GM12878 (cell line): ENCODE measurements at regions not wholly inside any gene's neighbourhood (a gene's known extent, or its start where the extent isn't known, plus 50 kb on each side); places are given as distances from the start of the nearest gene placed in this dataset.

Source experiments
- ATAC-seq: fragments of 200-7000 bp; cut with Tn5 transposase; 3 replicates; pipeline ENCODE4 v1.9.1; 2020; ENCODE audit warnings: mild to moderate bottlenecking, moderate library complexity
- BruUV-seq: library from RNA; stranded (reverse); fragments of 400-500 nt; replicated peaks from 2 replicates; lab custom pipeline; 2021; lab: Mats Ljungman, UMichigan
- CTCF ChIA-PET: fragments of 300-600 bp; sonication (Branson Sonifier 250); formaldehyde crosslinking; extraction: SDS; loops from one replicate; lab custom pipeline; 2021; ENCODE audit warnings: inconsistent platforms; lab: Yijun Ruan, JAX
- POLR2A ChIA-PET: fragments of 350-600 bp; formaldehyde crosslinking; extraction: SDS; loops from one replicate; lab custom pipeline; 2021; ENCODE audit warnings: inconsistent platforms; lab: Charles Lee
- RAD21 ChIA-PET: fragments of 300-600 bp; sonication (Branson Sonifier 250); formaldehyde crosslinking; loops from one replicate; lab custom pipeline; 2023; ENCODE audit warnings: antibody characterized with exemption; ENCODE audit not compliant: unreplicated experiment; lab: Charles Lee
- SMC1A ChIA-PET: fragments of 300-600 bp; sonication (Branson Sonifier 250); formaldehyde crosslinking; loops from one replicate; lab custom pipeline; 2023; ENCODE audit not compliant: unreplicated experiment, uncharacterized antibody; lab: Charles Lee
- DNase-seq: peaks from one replicate; pipeline ENCODE4 v3.0.0-alpha.2; 2011; ENCODE audit warnings: low read depth, low spot score
- FAIRE-seq: peaks from 3 replicates; lab custom pipeline; 2011; peaks lifted over from hg19 to GRCh38; lab: Jason Lieb, UNC
- H2AFZ ChIP-seq: 2 replicates; pipeline ENCODE4 v1.6.0; 2011; ENCODE audit warnings: low read depth, low read length, control low read depth; ENCODE audit not compliant: control insufficient read depth
- H3K27ac ChIP-seq: 2 replicates; pipeline ENCODE4 v1.5.1; 2011; ENCODE audit warnings: control low read depth; ENCODE audit not compliant: control insufficient read depth, insufficient read depth
- H3K27me3 ChIP-seq, 2 experiments: replicated peaks in 1 of 2; 2 replicates each; pipeline versions ENCODE4 v1.6.0 to v1.6.1; 2011; ENCODE audit warnings: low read length in 1 of 2; ENCODE audit not compliant: control insufficient read depth in 2 of 2, insufficient read depth in 2 of 2
- H3K36me3 ChIP-seq, 2 experiments: 2 replicates each; pipeline ENCODE4 v1.5.1; 2011; ENCODE audit warnings: low read length in 1 of 2; ENCODE audit not compliant: control insufficient read depth in 2 of 2, insufficient read depth in 2 of 2
- H3K4me1 ChIP-seq: 2 replicates; pipeline ENCODE4 v1.6.1; 2011; ENCODE audit warnings: mild to moderate bottlenecking, low read length, moderate library complexity, mixed read lengths; ENCODE audit not compliant: control insufficient read depth, insufficient read depth
- H3K4me2 ChIP-seq: 2 replicates; pipeline ENCODE4 v1.6.0; 2011; ENCODE audit warnings: control low read depth; ENCODE audit not compliant: control insufficient read depth, insufficient read depth
- H3K4me3 ChIP-seq: fragments of 200-600 bp; sonication (generic); 2 replicates; pipeline ENCODE4 v1.5.1; 2016
- H3K79me2 ChIP-seq: 2 replicates; pipeline ENCODE4 v1.6.0; 2011; ENCODE audit warnings: low read length; ENCODE audit not compliant: control insufficient read depth, insufficient read depth
- H3K9ac ChIP-seq: 2 replicates; pipeline ENCODE4 v1.8.0; 2011; ENCODE audit warnings: low read length, control low read depth, mixed read lengths; ENCODE audit not compliant: control insufficient read depth, insufficient read depth
- H3K9me3 ChIP-seq: replicated peaks from 3 replicates; pipeline ENCODE4 v1.5.1; 2011; ENCODE audit warnings: mild to moderate bottlenecking, low read length; ENCODE audit not compliant: control insufficient read depth, insufficient read depth
- H4K20me1 ChIP-seq: 2 replicates; pipeline ENCODE4 v1.6.0; 2011; ENCODE audit not compliant: control insufficient read depth, insufficient read depth
- BRCA1 ChIP-seq: IDR thresholded peaks from 2 replicates; pipeline ENCODE4 v1.6.1; 2011; ENCODE audit warnings: low read depth, low read length, improper control_type of control experiment
- CEBPB ChIP-seq, 2 experiments: fragments of 150-350 bp in 1 of 2; IDR thresholded peaks; 2 replicates each; pipeline ENCODE4 v1.6.1; 2012 to 2014; ENCODE audit warnings: low read depth in 2 of 2, low read length in 2 of 2, borderline replicate concordance in 1 of 2, inconsistent platforms in 1 of 2
- EED ChIP-seq: sonication (generic); IDR thresholded peaks from 2 replicates; pipeline ENCODE4 v1.6.1; 2016; ENCODE audit warnings: antibody characterized with exemption, low read depth
- GABPA ChIP-seq: IDR thresholded peaks from 2 replicates; pipeline ENCODE4 v1.6.1; 2014; ENCODE audit warnings: antibody characterized with exemption, low read depth, mild to moderate bottlenecking, inconsistent platforms
- HDAC6 ChIP-seq: fragments of 200-600 bp; sonication (generic); IDR thresholded peaks from one replicate; pipeline ENCODE4 v1.8.0; 2017; ENCODE audit warnings: antibody characterized with exemption; ENCODE audit not compliant: unreplicated experiment
- IRF4 ChIP-seq: IDR thresholded peaks from 2 replicates; pipeline ENCODE4 v1.6.1; 2011; ENCODE audit warnings: low read depth, low read length
- NRF1 ChIP-seq: conservative IDR thresholded peaks from 2 replicates; pipeline ENCODE4 v1.6.1; 2011; ENCODE audit warnings: mild to moderate bottlenecking, low read depth, low read length, improper control_type of control experiment
- PAX5 ChIP-seq: IDR thresholded peaks from 2 replicates; pipeline ENCODE4 v1.6.1; 2011; ENCODE audit warnings: low read depth, low read length, borderline replicate concordance
- RB1 ChIP-seq: fragments of 450-650 bp; formaldehyde crosslinking; IDR thresholded peaks from 2 replicates; pipeline ENCODE4 v1.6.1; 2017; ENCODE audit warnings: mild to moderate bottlenecking, borderline replicate concordance
- SMARCA5 ChIP-seq: fragments of 450-650 bp; IDR thresholded peaks from 2 replicates; pipeline ENCODE4 v1.6.1; 2017; ENCODE audit warnings: mild to moderate bottlenecking
- SPI1 ChIP-seq: IDR thresholded peaks from 2 replicates; pipeline ENCODE4 v1.6.1; 2011; ENCODE audit warnings: low read depth, mild to moderate bottlenecking, low read length, moderate library complexity, borderline replicate concordance; ENCODE audit not compliant: insufficient read depth
- ZSCAN29 ChIP-seq: fragments of 450-650 bp; IDR thresholded peaks from 2 replicates; pipeline ENCODE4 v1.6.1; 2017; ENCODE audit warnings: mild to moderate bottlenecking, moderate library complexity
- whole genome bisulfite sequencing: methylation state at CpG from one replicate; pipeline ENCODE4 v1.1.6; 2016; ENCODE audit warnings: low lambda C conversion rate; ENCODE audit not compliant: insufficient replicate concordance, insufficient coverage; ENCODE audit errors: missing lambda C conversion rate; 5-methylcytosine and 5-hydroxymethylcytosine counted together
- in situ Hi-C: fragments of 300-500 bp; cut with MboI; formaldehyde crosslinking; loops from 9 replicates; pipeline ENCODE4 v1.14.3; 2018; ENCODE audit warnings: mixed read lengths
- intact Hi-C: fragments of 100-400 bp; cut with micrococcal nuclease; formaldehyde crosslinking; loops from one replicate; pipeline ENCODE4 v1.14.2; 2022; ENCODE audit not compliant: unreplicated experiment
- TF ChIP-seq, protein P1 (sequence below): IDR thresholded peaks from 2 replicates; pipeline ENCODE4 v1.6.1; 2011; ENCODE audit warnings: borderline replicate concordance, low read depth, mild to moderate bottlenecking, moderate library complexity, mixed read lengths, low read length; ENCODE audit not compliant: insufficient read depth; ENCODE audit errors: extremely low read length
- TF ChIP-seq, protein P2 (sequence below): fragments of 450-650 bp; IDR thresholded peaks from 2 replicates; pipeline ENCODE4 v1.6.1; 2014; ENCODE audit warnings: mild to moderate bottlenecking
- TF ChIP-seq, protein P3 (sequence below): fragments of 450-650 bp; IDR thresholded peaks from 2 replicates; pipeline ENCODE4 v1.6.1; 2016; ENCODE audit warnings: mild to moderate bottlenecking
- TF ChIP-seq, protein P4 (sequence below): IDR thresholded peaks from 2 replicates; pipeline ENCODE4 v1.6.1; 2011; ENCODE audit warnings: low read depth, low read length, improper control_type of control experiment, borderline replicate concordance

DNA sequence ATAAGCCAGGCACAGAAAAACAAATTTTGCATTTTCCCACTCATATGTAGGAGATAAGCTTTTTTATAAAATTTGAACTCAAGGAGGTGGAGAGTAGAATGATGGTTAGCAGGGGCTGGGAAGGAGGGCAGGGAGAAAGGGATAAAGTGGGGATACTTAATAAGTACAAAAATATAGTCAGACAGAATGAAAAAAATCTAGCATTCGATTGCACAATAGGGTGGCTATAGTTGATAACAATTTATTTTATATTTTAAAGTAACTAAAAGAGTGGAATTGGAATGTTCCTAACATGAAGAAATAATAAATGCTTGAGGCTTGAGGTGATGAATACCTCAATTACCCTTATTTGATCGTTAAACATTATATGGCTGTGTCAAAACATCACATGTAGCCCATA lies 415.7 kb upstream of the STEAP1 start:
- no TSS peak for BruUV-seq
- no peak overlapping the region for H3K4me3 ChIP-seq
- no peak overlapping the region for H3K4me2 ChIP-seq
- no peaks in the 10 kb centered on the region for H3K27me3 ChIP-seq
- ChIA-PET POLR2A (no interaction called here), CTCF (no interaction called here), SMC1A (interaction anchor here (0.6 to 2.9 kb wide), 2 partner anchors 16 kb away, joined by 3 to 6 read pairs; no protein-coding TSS in a partner anchor), RAD21 (no interaction called here)
- ATAC-seq (no peak), FAIRE-seq (no peak), DNase-seq (no peak)
- H2AFZ ChIP-seq: no peak overlapping the region
- intact Hi-C loops: no loop called here
- H3K9me3 ChIP-seq: no peaks in the 10 kb centered on the region
- no peak overlapping the region for H3K9ac ChIP-seq
- H3K79me2 ChIP-seq: no peaks in the 10 kb centered on the region
- in situ Hi-C loops: no loop called here
- H4K20me1 ChIP-seq: no peaks in the 10 kb centered on the region
- WGBS: 0% methylated on average over 2 of the region's 2 CpGs
- no peaks in the 10 kb centered on the region for H3K4me1 ChIP-seq
- no peak overlapping the region for H3K27ac ChIP-seq
- TF ChIP-seq, protein P1, sequence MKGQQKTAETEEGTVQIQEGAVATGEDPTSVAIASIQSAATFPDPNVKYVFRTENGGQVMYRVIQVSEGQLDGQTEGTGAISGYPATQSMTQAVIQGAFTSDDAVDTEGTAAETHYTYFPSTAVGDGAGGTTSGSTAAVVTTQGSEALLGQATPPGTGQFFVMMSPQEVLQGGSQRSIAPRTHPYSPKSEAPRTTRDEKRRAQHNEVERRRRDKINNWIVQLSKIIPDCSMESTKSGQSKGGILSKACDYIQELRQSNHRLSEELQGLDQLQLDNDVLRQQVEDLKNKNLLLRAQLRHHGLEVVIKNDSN: no peak
- TF ChIP-seq, protein P2, sequence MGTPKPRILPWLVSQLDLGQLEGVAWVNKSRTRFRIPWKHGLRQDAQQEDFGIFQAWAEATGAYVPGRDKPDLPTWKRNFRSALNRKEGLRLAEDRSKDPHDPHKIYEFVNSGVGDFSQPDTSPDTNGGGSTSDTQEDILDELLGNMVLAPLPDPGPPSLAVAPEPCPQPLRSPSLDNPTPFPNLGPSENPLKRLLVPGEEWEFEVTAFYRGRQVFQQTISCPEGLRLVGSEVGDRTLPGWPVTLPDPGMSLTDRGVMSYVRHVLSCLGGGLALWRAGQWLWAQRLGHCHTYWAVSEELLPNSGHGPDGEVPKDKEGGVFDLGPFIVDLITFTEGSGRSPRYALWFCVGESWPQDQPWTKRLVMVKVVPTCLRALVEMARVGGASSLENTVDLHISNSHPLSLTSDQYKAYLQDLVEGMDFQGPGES: no peak
- TF ChIP-seq, protein P3, sequence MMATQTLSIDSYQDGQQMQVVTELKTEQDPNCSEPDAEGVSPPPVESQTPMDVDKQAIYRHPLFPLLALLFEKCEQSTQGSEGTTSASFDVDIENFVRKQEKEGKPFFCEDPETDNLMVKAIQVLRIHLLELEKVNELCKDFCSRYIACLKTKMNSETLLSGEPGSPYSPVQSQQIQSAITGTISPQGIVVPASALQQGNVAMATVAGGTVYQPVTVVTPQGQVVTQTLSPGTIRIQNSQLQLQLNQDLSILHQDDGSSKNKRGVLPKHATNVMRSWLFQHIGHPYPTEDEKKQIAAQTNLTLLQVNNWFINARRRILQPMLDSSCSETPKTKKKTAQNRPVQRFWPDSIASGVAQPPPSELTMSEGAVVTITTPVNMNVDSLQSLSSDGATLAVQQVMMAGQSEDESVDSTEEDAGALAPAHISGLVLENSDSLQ: no peak
- TF ChIP-seq BRCA1 (no peak), SMARCA5 (no peak), CEBPB (IDR thresholded peaks at IDR 0.05; ENCODE audit: borderline replicate concordance in 1 of 2, low read depth in 2 of 2, low read length in 2 of 2) (no peak), NRF1 (no peak), PAX5 (no peak), ZSCAN29 (no peak), SPI1 (no peak), HDAC6 (no peak), RB1 (no peak), EED (no peak), GABPA (no peak), IRF4 (no peak)
- TF ChIP-seq, protein P4, sequence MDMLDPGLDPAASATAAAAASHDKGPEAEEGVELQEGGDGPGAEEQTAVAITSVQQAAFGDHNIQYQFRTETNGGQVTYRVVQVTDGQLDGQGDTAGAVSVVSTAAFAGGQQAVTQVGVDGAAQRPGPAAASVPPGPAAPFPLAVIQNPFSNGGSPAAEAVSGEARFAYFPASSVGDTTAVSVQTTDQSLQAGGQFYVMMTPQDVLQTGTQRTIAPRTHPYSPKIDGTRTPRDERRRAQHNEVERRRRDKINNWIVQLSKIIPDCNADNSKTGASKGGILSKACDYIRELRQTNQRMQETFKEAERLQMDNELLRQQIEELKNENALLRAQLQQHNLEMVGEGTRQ: no peak
- H3K36me3 ChIP-seq: no peaks in the 10 kb centered on the region
